Neural cell (in vitro differentiated cells): ENCODE measurements at regions not wholly inside any gene's neighbourhood (a gene's known extent, or its start where the extent isn't known, plus 50 kb on each side); places are given as distances from the start of the nearest gene placed in this dataset.

Source experiments
- EP300 ChIP-seq: fragments of 450-650 bp; conservative IDR thresholded peaks from 2 replicates; pipeline ENCODE4 v1.6.1; 2014; ENCODE audit warnings: antibody characterized with exemption, mild to moderate bottlenecking, moderate library complexity; ENCODE audit not compliant: poor library complexity, severe bottlenecking
- EZH2 ChIP-seq: fragments of 200-600, 300-800 bp; shearing (Covaris generic), sonication (generic); IDR thresholded peaks from 2 replicates; pipeline ENCODE4 v1.6.1; 2014; ENCODE audit warnings: antibody characterized with exemption, low read length, borderline replicate concordance, mild to moderate bottlenecking; ENCODE audit not compliant: insufficient read depth, poor library complexity, severe bottlenecking
- POLR2AphosphoS5 ChIP-seq: IDR thresholded peaks from 2 replicates; pipeline ENCODE4 v1.6.1; 2012
- RAD21 ChIP-seq: fragments of 450-650 bp; conservative IDR thresholded peaks from 2 replicates; pipeline ENCODE4 v1.6.1; 2014; ENCODE audit warnings: antibody characterized with exemption, mild to moderate bottlenecking, moderate library complexity
- TAF1 ChIP-seq: IDR thresholded peaks from 2 replicates; pipeline ENCODE4 v1.6.1; 2012; ENCODE audit warnings: low read depth
- TF ChIP-seq, protein P1 (sequence below): fragments of 450-650 bp; IDR thresholded peaks from 2 replicates; pipeline ENCODE4 v1.5.1; 2014; ENCODE audit warnings: antibody characterized with exemption, mild to moderate bottlenecking, moderate library complexity; ENCODE audit not compliant: poor library complexity, severe bottlenecking

DNA sequence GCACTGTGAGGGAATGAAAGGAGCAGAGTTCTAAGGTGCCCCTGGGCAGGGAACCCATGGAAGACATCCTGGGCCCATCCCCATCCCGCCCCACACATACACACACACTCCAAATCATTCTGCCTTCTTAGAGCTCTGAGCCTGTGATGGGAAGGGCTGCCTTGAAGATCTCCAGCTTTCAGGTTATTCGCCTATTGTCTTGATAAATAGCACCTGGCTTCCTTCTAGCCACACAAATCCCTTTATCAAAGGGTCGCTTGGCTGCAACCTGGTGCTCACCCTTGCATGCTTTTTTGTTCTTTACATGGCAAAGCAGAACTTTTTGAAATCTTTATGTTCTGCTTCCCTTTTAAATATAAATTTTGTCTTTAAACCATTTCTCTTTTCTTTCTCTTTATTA lies 112.2 kb upstream of the TMTC1 start:
- TF ChIP-seq, protein P1, sequence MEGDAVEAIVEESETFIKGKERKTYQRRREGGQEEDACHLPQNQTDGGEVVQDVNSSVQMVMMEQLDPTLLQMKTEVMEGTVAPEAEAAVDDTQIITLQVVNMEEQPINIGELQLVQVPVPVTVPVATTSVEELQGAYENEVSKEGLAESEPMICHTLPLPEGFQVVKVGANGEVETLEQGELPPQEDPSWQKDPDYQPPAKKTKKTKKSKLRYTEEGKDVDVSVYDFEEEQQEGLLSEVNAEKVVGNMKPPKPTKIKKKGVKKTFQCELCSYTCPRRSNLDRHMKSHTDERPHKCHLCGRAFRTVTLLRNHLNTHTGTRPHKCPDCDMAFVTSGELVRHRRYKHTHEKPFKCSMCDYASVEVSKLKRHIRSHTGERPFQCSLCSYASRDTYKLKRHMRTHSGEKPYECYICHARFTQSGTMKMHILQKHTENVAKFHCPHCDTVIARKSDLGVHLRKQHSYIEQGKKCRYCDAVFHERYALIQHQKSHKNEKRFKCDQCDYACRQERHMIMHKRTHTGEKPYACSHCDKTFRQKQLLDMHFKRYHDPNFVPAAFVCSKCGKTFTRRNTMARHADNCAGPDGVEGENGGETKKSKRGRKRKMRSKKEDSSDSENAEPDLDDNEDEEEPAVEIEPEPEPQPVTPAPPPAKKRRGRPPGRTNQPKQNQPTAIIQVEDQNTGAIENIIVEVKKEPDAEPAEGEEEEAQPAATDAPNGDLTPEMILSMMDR: no peak
- TF ChIP-seq EP300 (no peak), POLR2AphosphoS5 (no peak), TAF1 (no peak), EZH2 (no peak), RAD21 (no peak)
